ENCODE measurements at regions not wholly inside any gene's neighbourhood (a gene's known extent, or its start where the extent isn't known, plus 50 kb on each side); places are given as distances from the start of the nearest gene placed in this dataset.

DNA sequence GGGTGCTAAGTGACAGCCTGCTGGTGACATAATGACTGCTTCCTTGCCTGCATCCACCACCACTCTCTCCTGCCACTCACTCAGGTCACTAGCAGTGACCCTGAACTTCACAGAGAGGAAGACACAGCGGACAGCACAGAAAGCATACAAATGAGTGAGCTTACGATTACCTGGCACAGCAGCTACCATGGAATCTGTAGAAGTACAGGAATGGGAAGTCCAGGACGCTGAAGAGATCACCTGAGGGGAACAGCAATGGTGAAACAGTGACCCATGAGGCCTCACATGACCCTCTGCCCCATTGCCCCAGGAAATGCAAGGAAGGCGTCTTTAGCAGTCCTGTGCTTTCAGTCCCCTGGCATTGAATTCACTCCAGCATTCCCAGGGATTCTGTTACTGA is 96.7 kb upstream of the RIOK3 start:
- peaks cover 20% of the 10 kb centered on the region for H3K4me1 ChIP-seq (ENCODE audit: control insufficient read depth, insufficient read depth, low read length)
- no peaks in the 10 kb centered on the region for H3K27me3 ChIP-seq (ENCODE audit: control insufficient read depth, insufficient read depth, low read length)
- no peaks in the 10 kb centered on the region for H3K9me3 ChIP-seq (ENCODE audit: control insufficient read depth, insufficient read depth, low read length)
- H3K36me3 ChIP-seq (ENCODE audit: control insufficient read depth, insufficient read depth, low read length) = no peaks in the 10 kb centered on the region
- H3K4me3 ChIP-seq (ENCODE audit: low read depth, low read length) = no peak overlapping the region
- no peak overlapping the region for H3K27ac ChIP-seq (ENCODE audit: low read depth, low read length)
- 94% methylated on average over 3 of the region's 4 CpGs for WGBS (ENCODE audit: insufficient coverage)
- DNase-seq (ENCODE audit: low read depth in 4 of 6, low spot score in 6 of 6) = no peak

GRCh38 chr18:23356915-23357601 is 96.0 kb upstream of the RIOK3 start:
- Histone ChIP-seq H3K4me3 (ENCODE audit: low read depth, low read length) (no peak overlapping the region), H3K9me3 (ENCODE audit: control insufficient read depth, insufficient read depth, low read length) (no peaks in the 10 kb centered on the region), H3K36me3 (ENCODE audit: control insufficient read depth, insufficient read depth, low read length) (no peaks in the 10 kb centered on the region), H3K27ac (ENCODE audit: low read depth, low read length) (peak overlapping the region; percentile 65), H3K4me1 (ENCODE audit: control insufficient read depth, insufficient read depth, low read length) (peaks cover 20% of the 10 kb centered on the region), H3K27me3 (ENCODE audit: control insufficient read depth, insufficient read depth, low read length) (no peaks in the 10 kb centered on the region)
- DNase-seq (ENCODE audit: low read depth in 4 of 6, low spot score in 6 of 6) = peak in 1 of 6 donors; percentile 54
- WGBS (ENCODE audit: insufficient coverage) = 83% methylated on average over 1 of the region's 2 CpGs

- H3K27ac ChIP-seq (ENCODE audit: low read depth, low read length) = peak overlapping the region; percentile 65
- WGBS (ENCODE audit: insufficient coverage) = 5% methylated on average over 2 of the region's 13 CpGs
- H3K36me3 ChIP-seq (ENCODE audit: control insufficient read depth, insufficient read depth, low read length) = no peaks in the 10 kb centered on the region
- no peaks in the 10 kb centered on the region for H3K9me3 ChIP-seq (ENCODE audit: control insufficient read depth, insufficient read depth, low read length)
- H3K4me1 ChIP-seq (ENCODE audit: control insufficient read depth, insufficient read depth, low read length) = peaks cover 20% of the 10 kb centered on the region
- DNase-seq (ENCODE audit: low read depth in 4 of 6, low spot score in 6 of 6) = peak in 4 of 6 donors; percentile 59 to 92 (median 72)
- no peak overlapping the region for H3K4me3 ChIP-seq (ENCODE audit: low read depth, low read length)
- H3K27me3 ChIP-seq (ENCODE audit: control insufficient read depth, insufficient read depth, low read length) = no peaks in the 10 kb centered on the region
These were observed 95.0 kb upstream of the RIOK3 start for GRCh38 chr18:23357996-23358594.

DNA sequence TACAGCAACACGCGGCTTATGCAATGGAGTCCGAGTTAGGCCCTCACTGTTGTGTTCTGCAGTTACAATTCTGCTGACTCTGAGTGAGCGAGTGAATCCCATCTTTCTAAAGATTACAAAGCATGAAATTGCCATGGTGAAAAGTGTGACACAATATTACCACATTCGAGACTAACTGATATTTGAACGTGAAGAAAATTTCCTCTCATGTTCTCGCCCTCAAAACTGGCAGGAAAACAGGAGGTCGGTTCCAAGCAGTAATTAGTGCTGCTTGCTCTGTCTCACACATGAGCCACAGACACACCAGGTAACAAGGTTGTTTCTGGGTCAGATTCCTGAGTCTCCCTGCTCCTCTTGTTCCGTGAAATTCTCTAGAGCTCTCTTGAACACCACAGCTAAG is 93.7 kb upstream of the RIOK3 start:
- no peaks in the 10 kb centered on the region for H3K36me3 ChIP-seq (ENCODE audit: control insufficient read depth, insufficient read depth, low read length)
- H3K4me3 ChIP-seq (ENCODE audit: low read depth, low read length) = no peak overlapping the region
- H3K4me1 ChIP-seq (ENCODE audit: control insufficient read depth, insufficient read depth, low read length) = peaks cover 19% of the 10 kb centered on the region
- no peaks in the 10 kb centered on the region for H3K27me3 ChIP-seq (ENCODE audit: control insufficient read depth, insufficient read depth, low read length)
- DNase-seq (ENCODE audit: low read depth in 4 of 6, low spot score in 6 of 6) = peak in 1 of 6 donors; percentile 23
- WGBS (ENCODE audit: insufficient coverage) = 84% methylated on average over 2 of the region's 9 CpGs
- no peaks in the 10 kb centered on the region for H3K9me3 ChIP-seq (ENCODE audit: control insufficient read depth, insufficient read depth, low read length)
- no peak overlapping the region for H3K27ac ChIP-seq (ENCODE audit: low read depth, low read length)

GRCh38 chr18:23363865-23364570 is 89.1 kb upstream of the RIOK3 start:
- H3K27ac ChIP-seq (ENCODE audit: low read depth, low read length) = no peak overlapping the region
- H3K4me1 ChIP-seq (ENCODE audit: control insufficient read depth, insufficient read depth, low read length) = peaks cover under 1% of the 10 kb centered on the region
- H3K27me3 ChIP-seq (ENCODE audit: control insufficient read depth, insufficient read depth, low read length) = no peaks in the 10 kb centered on the region
- no peaks in the 10 kb centered on the region for H3K36me3 ChIP-seq (ENCODE audit: control insufficient read depth, insufficient read depth, low read length)
- no peak overlapping the region for H3K4me3 ChIP-seq (ENCODE audit: low read depth, low read length)
- no peaks in the 10 kb centered on the region for H3K9me3 ChIP-seq (ENCODE audit: control insufficient read depth, insufficient read depth, low read length)
- DNase-seq (ENCODE audit: low read depth in 4 of 6, low spot score in 6 of 6) = peak in 1 of 6 donors; percentile 12
- 92% methylated on average over 2 of the region's 6 CpGs for WGBS (ENCODE audit: insufficient coverage)

- H3K4me1 ChIP-seq (ENCODE audit: control insufficient read depth, insufficient read depth, low read length) = peaks cover 12% of the 10 kb centered on the region
- 100% methylated on average over 1 of the region's 2 CpGs for WGBS (ENCODE audit: insufficient coverage)
- H3K36me3 ChIP-seq (ENCODE audit: control insufficient read depth, insufficient read depth, low read length) = no peaks in the 10 kb centered on the region
- H3K27ac ChIP-seq (ENCODE audit: low read depth, low read length) = no peak overlapping the region
- no peaks in the 10 kb centered on the region for H3K27me3 ChIP-seq (ENCODE audit: control insufficient read depth, insufficient read depth, low read length)
- no peak for DNase-seq (ENCODE audit: low read depth in 4 of 6, low spot score in 6 of 6)
- no peak overlapping the region for H3K4me3 ChIP-seq (ENCODE audit: low read depth, low read length)
- no peaks in the 10 kb centered on the region for H3K9me3 ChIP-seq (ENCODE audit: control insufficient read depth, insufficient read depth, low read length)
These were observed 87.5 kb upstream of the RIOK3 start for GRCh38 chr18:23365602-23366001.

DNA sequence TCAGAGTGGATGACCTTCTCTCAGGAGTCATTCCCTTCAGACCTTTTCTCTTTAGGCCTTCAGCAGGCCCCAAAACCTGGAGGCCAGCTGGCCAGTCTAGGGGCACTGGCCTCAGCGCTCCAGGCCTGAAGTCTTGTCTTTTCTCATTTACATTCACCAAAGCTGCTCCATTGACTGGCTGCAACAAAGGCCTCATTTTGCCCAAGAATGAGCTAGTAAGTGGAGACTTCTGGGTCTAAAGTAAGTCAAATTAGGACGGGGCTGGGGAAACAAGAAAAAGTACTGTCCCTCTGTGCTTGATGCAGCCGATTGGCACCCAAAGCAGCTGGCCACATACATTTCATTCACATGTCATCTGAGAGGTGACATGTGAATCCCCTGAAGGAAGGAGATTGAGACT is 83.8 kb upstream of the RIOK3 start:
- Histone ChIP-seq H3K27ac (ENCODE audit: low read depth, low read length) (peak overlapping the region; percentile 29), H3K9me3 (ENCODE audit: control insufficient read depth, insufficient read depth, low read length) (peaks cover 2% of the 10 kb centered on the region), H3K27me3 (ENCODE audit: control insufficient read depth, insufficient read depth, low read length) (no peaks in the 10 kb centered on the region), H3K4me1 (ENCODE audit: control insufficient read depth, insufficient read depth, low read length) (peaks cover 12% of the 10 kb centered on the region), H3K36me3 (ENCODE audit: control insufficient read depth, insufficient read depth, low read length) (no peaks in the 10 kb centered on the region), H3K4me3 (ENCODE audit: low read depth, low read length) (no peak overlapping the region)
- DNase-seq (ENCODE audit: low read depth in 4 of 6, low spot score in 6 of 6) = peak in 3 of 6 donors; percentile 52 to 72 (median 72)
- WGBS (ENCODE audit: insufficient coverage) = 0% methylated on average over 1 of the region's 3 CpGs

- H3K4me1 ChIP-seq (ENCODE audit: control insufficient read depth, insufficient read depth, low read length) = peaks cover 12% of the 10 kb centered on the region
- H3K9me3 ChIP-seq (ENCODE audit: control insufficient read depth, insufficient read depth, low read length) = peaks cover 2% of the 10 kb centered on the region
- H3K27me3 ChIP-seq (ENCODE audit: control insufficient read depth, insufficient read depth, low read length) = no peaks in the 10 kb centered on the region
- WGBS (ENCODE audit: insufficient coverage) = 100% methylated on average over 2 of the region's 3 CpGs
- DNase-seq (ENCODE audit: low read depth in 4 of 6, low spot score in 6 of 6) = no peak
- peaks cover 3% of the 10 kb centered on the region for H3K36me3 ChIP-seq (ENCODE audit: control insufficient read depth, insufficient read depth, low read length)
- H3K4me3 ChIP-seq (ENCODE audit: low read depth, low read length) = no peak overlapping the region
- H3K27ac ChIP-seq (ENCODE audit: low read depth, low read length) = no peak overlapping the region
These were observed 79.5 kb upstream of the RIOK3 start for GRCh38 chr18:23373570-23373969.

DNA sequence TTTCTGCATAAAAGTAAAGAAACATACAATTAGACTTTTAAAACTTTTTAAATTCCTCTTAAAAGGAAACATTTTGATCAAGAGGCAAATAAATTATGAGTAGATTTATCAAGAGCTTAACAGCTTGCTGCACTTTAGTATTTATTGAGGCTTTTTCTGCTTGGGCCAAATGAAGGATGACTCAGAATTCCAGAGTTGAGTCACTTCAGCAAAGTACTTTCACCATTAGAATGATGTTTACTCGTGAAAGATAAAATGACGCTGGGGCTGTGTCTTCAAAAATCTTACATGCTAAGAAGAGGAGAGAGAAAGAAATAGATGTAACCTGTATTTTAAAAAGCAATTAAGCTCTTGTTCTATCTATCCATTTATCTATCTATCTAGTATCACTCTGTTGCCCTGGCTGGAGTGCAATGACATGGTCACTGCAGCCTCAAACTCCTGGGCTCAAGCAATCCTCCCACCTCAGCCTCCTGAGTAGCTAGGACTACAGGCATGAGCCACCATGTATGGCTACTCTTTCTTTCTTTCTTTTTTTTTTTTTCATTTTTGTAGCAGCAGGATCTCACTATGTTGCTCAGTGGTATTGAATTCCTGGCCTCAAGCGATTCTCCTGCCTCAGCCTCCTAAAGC is 75.3 kb upstream of the RIOK3 start:
- no CpG with 5 or more reads among the region's 3 CpGs for WGBS (ENCODE audit: insufficient coverage)
- Histone ChIP-seq H3K27ac (ENCODE audit: low read depth, low read length) (no peak overlapping the region), H3K9me3 (ENCODE audit: control insufficient read depth, insufficient read depth, low read length) (no peaks in the 10 kb centered on the region), H3K4me1 (ENCODE audit: control insufficient read depth, insufficient read depth, low read length) (peaks cover 3% of the 10 kb centered on the region), H3K4me3 (ENCODE audit: low read depth, low read length) (no peak overlapping the region), H3K36me3 (ENCODE audit: control insufficient read depth, insufficient read depth, low read length) (peaks cover 3% of the 10 kb centered on the region), H3K27me3 (ENCODE audit: control insufficient read depth, insufficient read depth, low read length) (no peaks in the 10 kb centered on the region)
- no peak for DNase-seq (ENCODE audit: low read depth in 4 of 6, low spot score in 6 of 6)
